SK-N-SH treated with all-trans-retinoic acid at 6 μM for 48 hours (cell line): ENCODE measurements at regions not wholly inside any gene's neighbourhood (a gene's known extent, or its start where the extent isn't known, plus 50 kb on each side); places are given as distances from the start of the nearest gene placed in this dataset.

ENCODE experiments used
- ARNTL ChIP-seq: fragments of 450-650 bp; formaldehyde crosslinking; IDR thresholded peaks from 2 replicates; pipeline ENCODE4 v1.5.0; 2020; ENCODE audit warnings: low read depth, mild to moderate bottlenecking, moderate library complexity, borderline replicate concordance
- BACH2 ChIP-seq: fragments of 250-450 bp; sonication (Bioruptor Pico); IDR thresholded peaks from 2 replicates; pipeline ENCODE4 v1.9.0; 2021; ENCODE audit warnings: mild to moderate bottlenecking, borderline replicate concordance
- ESRRG ChIP-seq: fragments of 250-450 bp; sonication (Bioruptor Pico); IDR thresholded peaks from 2 replicates; pipeline ENCODE4 v1.6.1; 2021; ENCODE audit warnings: mild to moderate bottlenecking
- GLIS3 ChIP-seq: fragments of 250-450 bp; sonication (Bioruptor Pico); IDR thresholded peaks from 2 replicates; pipeline ENCODE4 v1.5.0; 2020; ENCODE audit warnings: mild to moderate bottlenecking, moderate library complexity
- PATZ1 ChIP-seq: fragments of 250-450 bp; sonication (Bioruptor Pico); IDR thresholded peaks from 2 replicates; pipeline ENCODE4 v1.8.0; 2020; ENCODE audit warnings: mild to moderate bottlenecking, moderate library complexity, borderline replicate concordance
- RARB ChIP-seq: fragments of 250-450 bp; sonication (Bioruptor Pico); IDR thresholded peaks from 2 replicates; pipeline ENCODE4 v1.8.0; 2021; ENCODE audit warnings: mild to moderate bottlenecking, moderate library complexity
- TOX ChIP-seq: fragments of 250-450 bp; sonication (Bioruptor Pico); IDR thresholded peaks from 2 replicates; pipeline ENCODE4 v1.8.0; 2021; ENCODE audit warnings: mild to moderate bottlenecking, moderate library complexity, borderline replicate concordance
- ZFP3 ChIP-seq: fragments of 250-450 bp; sonication (Bioruptor Pico); IDR thresholded peaks from 2 replicates; pipeline ENCODE4 v1.5.0; 2020; ENCODE audit warnings: mild to moderate bottlenecking, moderate library complexity
- ZNF565 ChIP-seq: fragments of 450-650 bp; formaldehyde crosslinking; conservative IDR thresholded peaks from 2 replicates; pipeline ENCODE4 v1.5.0; 2020; ENCODE audit warnings: low read depth, mild to moderate bottlenecking, moderate library complexity
- ZNF8 ChIP-seq: fragments of 450-650 bp; formaldehyde crosslinking; IDR thresholded peaks from 2 replicates; pipeline ENCODE4 v1.5.0; 2020; ENCODE audit warnings: mild to moderate bottlenecking, moderate library complexity

GRCh38 chr12:92002673-92003382 is 142.8 kb downstream of the BTG1 start:
- TF ChIP-seq PATZ1 (CRISPR knock-in tag): no peak
- TF ChIP-seq ZNF8 (CRISPR knock-in tag): no peak
- no peak for TF ChIP-seq GLIS3 (CRISPR knock-in tag)
- no peak for TF ChIP-seq ZNF565 (CRISPR knock-in tag)
- TF ChIP-seq RARB (CRISPR knock-in tag): no peak
- TF ChIP-seq ESRRG (CRISPR knock-in tag): no peak
- no peak for TF ChIP-seq ZFP3 (CRISPR knock-in tag)
- TF ChIP-seq TOX: no peak
- no peak for TF ChIP-seq BACH2 (CRISPR knock-in tag)
- no peak for TF ChIP-seq ARNTL (CRISPR knock-in tag)
